Right lobe of liver (tissue), 4 donors: ENCODE measurements at regions not wholly inside any gene's neighbourhood (a gene's known extent, or its start where the extent isn't known, plus 50 kb on each side); places are given as distances from the start of the nearest gene placed in this dataset.

Experiments
- CTCF ChIP-seq, 4 donors: fragments of 200-600 bp in 3 of 4; fragments of 450-650 bp in 1 of 4; IDR thresholded peaks; one replicate each; pipeline versions ENCODE4 v1.5.1 to v1.8.0; 2016 to 2022; ENCODE audit warnings: antibody characterized with exemption in 4 of 4, mild to moderate bottlenecking in 2 of 4
- POLR2A ChIP-seq: fragments of 450-650 bp; IDR thresholded peaks from one replicate; pipeline ENCODE4 v1.6.1; 2017; ENCODE audit warnings: antibody characterized with exemption, mild to moderate bottlenecking
- donor health status: DM: no; HTN: no; CAD: no.
- donor health status: DM: no; HTN: no; CAD: no.
- donor health status: DM: no; HTN: yes; CAD: no.

GRCh38 chr12:82620917-82621316 is 65.8 kb upstream of the TMTC2 start:
- TF ChIP-seq CTCF (IDR thresholded peaks at IDR 0.05) (no peak), POLR2A (no peak)
